ENCODE measurements at regions not wholly inside any gene's neighbourhood (a gene's known extent, or its start where the extent isn't known, plus 50 kb on each side); places are given as distances from the start of the nearest gene placed in this dataset.

- TF ChIP-seq EZH2 (IDR thresholded peaks at IDR 0.05; ENCODE audit: insufficient read depth, poor library complexity, severe bottlenecking) (no peak), EZH2phosphoT487 (IDR thresholded peaks at IDR 0.05; ENCODE audit: insufficient read depth, low read depth) (no peak)
Measured at GRCh38 chr20:34165018-34165619, 53.1 kb upstream of the EIF2S2 start.

Measured in GM23248 (cell line).